OCI-LY1 (cell line): ENCODE measurements at regions not wholly inside any gene's neighbourhood (a gene's known extent, or its start where the extent isn't known, plus 50 kb on each side); places are given as distances from the start of the nearest gene placed in this dataset.

Experiments used
- H2AFZ ChIP-seq: fragments of 200-600 bp; sonication (generic), shearing (Covaris generic); 2 replicates; pipeline ENCODE4 v1.6.0; 2014; ENCODE audit warnings: antibody characterized with exemption, mild to moderate bottlenecking, low read length
- H3F3A ChIP-seq: fragments of 200-600 bp; sonication (generic), shearing (Covaris generic); 2 replicates; pipeline ENCODE4 v1.6.0; 2014; ENCODE audit warnings: mild to moderate bottlenecking, antibody characterized with exemption, low read length, moderate library complexity; ENCODE audit not compliant: insufficient read depth
- H3K27ac ChIP-seq: fragments of 200-600 bp; sonication (generic); 2 replicates; pipeline ENCODE4 v1.5.1; 2014; ENCODE audit warnings: low read length, mixed run types, mild to moderate bottlenecking, low read depth; ENCODE audit not compliant: poor library complexity, severe bottlenecking
- H3K27me3 ChIP-seq: fragments of 200-600 bp; sonication (generic); 2 replicates; pipeline ENCODE4 v1.6.0; 2014; ENCODE audit warnings: antibody characterized with exemption, mild to moderate bottlenecking, low read length, moderate library complexity; ENCODE audit not compliant: insufficient read depth
- H3K36me3 ChIP-seq: fragments of 200-600 bp; sonication (generic); 2 replicates; pipeline ENCODE4 v1.6.1; 2014; ENCODE audit warnings: mild to moderate bottlenecking, antibody characterized with exemption, low read length, moderate library complexity, mixed read lengths; ENCODE audit not compliant: insufficient read depth
- H3K4me1 ChIP-seq: fragments of 200-600 bp; sonication (generic); 2 replicates; pipeline ENCODE4 v1.5.1; 2014; ENCODE audit warnings: mild to moderate bottlenecking, low read length, moderate library complexity; ENCODE audit not compliant: insufficient read depth, severe bottlenecking
- H3K4me2 ChIP-seq: fragments of 200-600 bp; sonication (generic), shearing (Covaris generic); 2 replicates; pipeline ENCODE4 v1.6.1; 2014; ENCODE audit warnings: low read length
- H3K4me3 ChIP-seq: fragments of 200-600 bp; sonication (generic); 2 replicates; pipeline ENCODE4 v1.5.1; 2014; ENCODE audit warnings: low read length, low read depth, mild to moderate bottlenecking, mixed read lengths; ENCODE audit not compliant: poor library complexity, severe bottlenecking
- H3K79me2 ChIP-seq: fragments of 200-600 bp; shearing (Covaris generic); 2 replicates; pipeline ENCODE4 v1.6.1; 2016; ENCODE audit warnings: mixed run types, low read length, mixed read lengths; ENCODE audit not compliant: insufficient read depth
- H3K9ac ChIP-seq: fragments of 200-600 bp; sonication (generic), shearing (Covaris generic); 2 replicates; pipeline ENCODE4 v1.6.1; 2014; ENCODE audit warnings: mild to moderate bottlenecking, low read length, mixed read lengths
- H3K9me2 ChIP-seq: fragments of 200-600 bp; sonication (generic), shearing (Covaris generic); 2 replicates; pipeline ENCODE4 v1.6.1; 2014; ENCODE audit warnings: low read depth, mild to moderate bottlenecking, low read length, mixed read lengths
- H3K9me3 ChIP-seq: fragments of 200-600 bp; shearing (Covaris generic); 2 replicates; pipeline ENCODE4 v1.6.1; 2014; ENCODE audit warnings: low read length, mixed read lengths
- H4K20me1 ChIP-seq: fragments of 200-600 bp; sonication (generic), shearing (Covaris generic); 2 replicates; pipeline ENCODE4 v1.6.0; 2016; ENCODE audit warnings: mild to moderate bottlenecking, low read length; ENCODE audit not compliant: insufficient read depth
- CTCF ChIP-seq: fragments of 200-600 bp; sonication (generic), shearing (Covaris generic); IDR thresholded peaks from 2 replicates; pipeline ENCODE4 v1.5.1; 2017; ENCODE audit warnings: mild to moderate bottlenecking, antibody characterized with exemption, low read length, moderate library complexity, mixed read lengths
- EZH2 ChIP-seq: fragments of 200-600 bp; sonication (generic), shearing (Covaris generic); IDR thresholded peaks from 2 replicates; pipeline ENCODE4 v1.8.0; 2017; ENCODE audit warnings: borderline replicate concordance, mixed run types, mild to moderate bottlenecking, antibody characterized with exemption, low read length, moderate library complexity, mixed read lengths

- no peaks in the 10 kb centered on the region for H3K9me3 ChIP-seq
- H3K4me2 ChIP-seq, result no peak overlapping the region
- no peaks in the 10 kb centered on the region for H3K27me3 ChIP-seq
- H3K9me2 ChIP-seq, result no peaks in the 10 kb centered on the region
- H3F3A ChIP-seq, result no peaks in the 10 kb centered on the region
- H3K9ac ChIP-seq, result no peak overlapping the region
- no peak overlapping the region for H3K4me3 ChIP-seq
- TF ChIP-seq EZH2, result no peak
- no peak for TF ChIP-seq CTCF
- no peak overlapping the region for H3K27ac ChIP-seq
- no peaks in the 10 kb centered on the region for H3K36me3 ChIP-seq
- H2AFZ ChIP-seq, result no peak overlapping the region
- H3K79me2 ChIP-seq, result no peaks in the 10 kb centered on the region
- H3K4me1 ChIP-seq, result no peaks in the 10 kb centered on the region
- no peaks in the 10 kb centered on the region for H4K20me1 ChIP-seq
These were observed 57.4 kb upstream of the ADAMTS5 start for GRCh38 chr21:27024301-27024700.

GRCh38 chr21:27023186-27023585 is 56.3 kb upstream of the ADAMTS5 start:
- no peaks in the 10 kb centered on the region for H3K27me3 ChIP-seq
- no peak overlapping the region for H3K4me3 ChIP-seq
- H3F3A ChIP-seq, result no peaks in the 10 kb centered on the region
- H3K9me2 ChIP-seq, result no peaks in the 10 kb centered on the region
- no peak overlapping the region for H3K4me2 ChIP-seq
- H3K79me2 ChIP-seq, result no peaks in the 10 kb centered on the region
- no peaks in the 10 kb centered on the region for H4K20me1 ChIP-seq
- no peak for TF ChIP-seq EZH2
- TF ChIP-seq CTCF, result no peak
- no peaks in the 10 kb centered on the region for H3K36me3 ChIP-seq
- H3K4me1 ChIP-seq, result no peaks in the 10 kb centered on the region
- H3K9ac ChIP-seq, result no peak overlapping the region
- no peak overlapping the region for H3K27ac ChIP-seq
- no peaks in the 10 kb centered on the region for H3K9me3 ChIP-seq
- no peak overlapping the region for H2AFZ ChIP-seq

- Histone ChIP-seq H3K27ac (no peak overlapping the region), H2AFZ (no peak overlapping the region), H3K36me3 (no peaks in the 10 kb centered on the region), H3K27me3 (no peaks in the 10 kb centered on the region), H3K9ac (no peak overlapping the region), H4K20me1 (no peaks in the 10 kb centered on the region), H3K9me3 (no peaks in the 10 kb centered on the region), H3K4me2 (no peak overlapping the region), H3K9me2 (no peaks in the 10 kb centered on the region), H3K79me2 (no peaks in the 10 kb centered on the region), H3F3A (no peaks in the 10 kb centered on the region), H3K4me3 (no peak overlapping the region), H3K4me1 (no peaks in the 10 kb centered on the region)
- TF ChIP-seq EZH2, result no peak
- no peak for TF ChIP-seq CTCF
These were observed 54.9 kb upstream of the ADAMTS5 start for GRCh38 chr21:27021801-27022200.
